HG03457 (cell line): ENCODE measurements at regions not wholly inside any gene's neighbourhood (a gene's known extent, or its start where the extent isn't known, plus 50 kb on each side); places are given as distances from the start of the nearest gene placed in this dataset.
"Not testable (repeated sequence)": the region's sequence is repeated elsewhere in the genome, so short reads cannot be mapped to it uniquely, and the experiment has no call there.

Experiments
- ATAC-seq: cut with Tn5 transposase; IDR thresholded peaks from one replicate; pipeline ENCODE4 v1.9.1; 2021; ENCODE audit warnings: moderate number of reproducible peaks; ENCODE audit not compliant: unreplicated experiment

- no peak for ATAC-seq
Measured at GRCh38 chr4:156553659-156554058, 417.9 kb downstream of the PDGFC start.

- no peak for ATAC-seq
Measured at GRCh38 chr4:156547891-156548290, 423.7 kb downstream of the PDGFC start.

- no peak for ATAC-seq
Measured at GRCh38 chr4:156547439-156547838, 424.2 kb downstream of the PDGFC start.

- ATAC-seq, result no peak
Measured at GRCh38 chr4:156545003-156545785, 426.4 kb downstream of the PDGFC start.

DNA sequence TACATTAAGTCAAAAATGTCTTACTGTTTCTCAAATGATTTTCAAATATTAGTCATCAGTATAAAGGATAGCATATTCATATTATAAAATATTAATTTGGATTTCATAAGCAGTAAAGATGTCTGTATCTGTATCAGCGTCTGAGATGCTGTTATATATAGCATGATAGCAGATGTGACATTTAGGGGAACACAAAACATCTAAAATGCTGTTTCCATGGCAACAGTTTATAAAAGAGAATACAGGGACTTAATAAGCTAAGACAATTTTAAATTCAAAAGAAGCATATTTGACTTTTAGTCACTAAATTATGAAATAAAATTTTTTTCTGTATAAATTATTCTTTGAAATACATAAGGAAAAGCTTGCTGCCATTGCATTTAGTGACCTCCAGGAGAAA, 432.2 kb downstream of the PDGFC start:
- ATAC-seq, result no peak

DNA sequence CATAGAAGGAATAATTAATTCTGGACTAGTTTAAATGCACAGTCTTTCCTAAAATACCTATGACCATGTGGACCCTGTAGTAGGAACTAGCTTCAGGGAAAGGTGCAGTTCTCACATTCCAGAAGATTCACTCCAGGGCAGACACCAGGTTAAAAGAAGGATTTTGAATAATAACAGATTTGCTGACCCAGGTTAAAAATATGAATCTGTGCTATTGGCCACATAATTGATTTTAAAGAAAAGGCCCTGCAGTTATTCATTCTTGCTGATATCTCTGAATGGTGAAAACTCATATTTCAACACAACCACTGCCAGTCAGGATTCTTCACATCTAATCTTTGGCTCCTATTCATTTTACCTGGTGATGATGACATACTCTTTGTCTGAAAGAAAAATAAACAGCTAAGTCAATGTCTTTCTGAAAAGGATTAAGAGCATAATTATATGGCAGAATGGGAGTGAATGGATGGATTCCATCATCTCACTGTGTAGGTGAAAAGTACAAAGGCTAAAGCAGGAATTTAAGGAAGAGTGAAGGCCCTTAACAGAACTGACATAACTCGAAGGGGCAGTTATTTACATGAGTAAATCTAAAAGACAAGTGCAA, 432.8 kb downstream of the PDGFC start:
- no peak for ATAC-seq

- ATAC-seq, result no peak
Measured at GRCh38 chr4:156538210-156538609, 433.4 kb downstream of the PDGFC start.

DNA sequence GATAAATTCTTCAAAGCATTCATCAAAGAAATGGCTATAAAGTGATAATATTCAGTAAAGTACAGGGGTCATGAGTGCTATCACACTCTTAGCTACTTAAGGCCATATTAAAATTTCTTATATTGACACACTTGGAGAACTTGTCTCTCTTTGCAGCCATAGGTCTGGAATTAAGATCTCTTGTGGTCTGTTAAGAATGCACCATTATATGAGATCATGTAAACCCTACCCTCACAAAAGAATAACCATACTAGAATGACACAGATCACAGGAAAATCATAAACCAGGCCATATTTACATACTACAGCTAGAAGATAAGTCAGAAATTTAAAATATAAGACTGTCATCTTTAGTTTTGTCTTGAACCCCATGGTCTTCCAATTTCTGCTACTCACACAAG, 434.3 kb downstream of the PDGFC start:
- ATAC-seq, result no peak

DNA sequence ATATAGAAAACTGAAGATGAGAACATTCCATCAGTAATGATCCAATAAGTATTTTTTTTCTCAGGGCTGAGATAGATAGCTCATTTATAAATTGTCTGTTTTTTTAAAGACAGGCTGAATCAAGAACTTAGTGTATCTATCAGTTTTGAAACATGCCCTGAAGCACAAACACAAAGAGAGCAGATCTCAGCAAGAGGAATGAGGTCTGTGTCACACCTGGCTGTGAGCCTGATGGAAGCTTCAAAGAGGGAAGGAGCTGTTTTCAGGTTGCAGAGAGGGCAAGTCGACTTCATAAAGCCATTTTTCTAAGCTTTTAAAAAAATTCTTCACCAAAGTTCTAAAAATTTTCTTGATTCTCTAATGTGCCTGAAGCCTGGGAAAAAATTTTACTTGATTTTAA, 434.9 kb downstream of the PDGFC start:
- ATAC-seq, result no peak

DNA sequence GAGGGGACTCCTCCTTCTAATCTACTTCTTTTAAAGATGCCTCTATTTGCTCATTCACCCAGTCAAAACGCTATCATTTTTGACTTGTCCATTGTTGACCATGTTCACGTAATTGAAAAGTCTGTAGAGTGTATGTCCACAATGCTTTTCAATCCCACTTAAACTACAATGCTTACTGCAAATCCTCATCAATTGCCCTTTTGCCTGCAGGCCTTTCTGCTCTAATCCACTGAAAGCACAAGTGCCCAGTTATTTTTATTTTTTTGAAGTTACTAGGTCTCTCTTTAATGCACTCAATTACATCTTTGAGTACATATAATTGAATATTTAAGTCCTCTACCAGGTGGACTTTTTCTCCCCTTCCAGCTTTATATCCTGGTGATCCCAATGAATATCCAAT, 437.4 kb downstream of the PDGFC start:
- no peak for ATAC-seq

DNA sequence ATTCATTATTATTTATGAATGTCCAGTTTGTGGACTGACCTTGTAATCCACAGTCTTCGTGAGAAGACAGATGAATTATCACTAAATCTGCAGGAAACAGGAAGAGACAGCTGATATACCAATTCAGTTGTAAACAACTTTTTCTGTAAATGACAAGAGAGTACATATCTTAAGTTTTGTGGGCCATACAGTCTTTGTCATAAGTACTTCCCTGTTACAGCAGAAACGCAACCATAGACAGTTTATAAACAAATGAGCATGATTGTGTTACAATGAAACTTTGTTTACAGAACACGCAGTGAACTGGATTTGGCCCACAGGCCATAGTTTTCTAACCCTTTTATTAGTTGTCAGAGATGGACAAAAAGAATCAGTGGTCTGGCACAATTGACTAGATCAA, 443.4 kb downstream of the PDGFC start:
- no peak for ATAC-seq

- no peak for ATAC-seq
Measured at GRCh38 chr4:156527237-156527993, 444.2 kb downstream of the PDGFC start.

DNA sequence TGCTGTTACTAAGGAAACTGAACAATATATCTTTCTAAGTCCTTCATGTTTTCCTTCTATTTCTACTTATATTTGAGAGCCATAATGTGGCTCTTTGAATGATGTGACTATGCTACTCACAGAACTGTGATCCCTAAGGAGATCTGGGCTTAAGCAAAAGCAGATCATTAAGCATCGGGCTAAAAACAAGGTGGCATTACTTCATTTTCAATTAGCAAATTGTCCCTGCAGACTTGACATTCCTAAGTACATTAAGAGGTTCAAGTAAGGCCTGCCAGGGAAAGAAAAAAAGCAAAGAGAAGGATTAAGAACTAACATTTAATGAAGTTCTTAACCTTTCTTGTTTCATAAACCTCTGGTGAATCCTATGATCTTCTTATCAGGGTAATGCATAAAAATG, 447.6 kb downstream of the PDGFC start:
- ATAC-seq, result no peak

DNA sequence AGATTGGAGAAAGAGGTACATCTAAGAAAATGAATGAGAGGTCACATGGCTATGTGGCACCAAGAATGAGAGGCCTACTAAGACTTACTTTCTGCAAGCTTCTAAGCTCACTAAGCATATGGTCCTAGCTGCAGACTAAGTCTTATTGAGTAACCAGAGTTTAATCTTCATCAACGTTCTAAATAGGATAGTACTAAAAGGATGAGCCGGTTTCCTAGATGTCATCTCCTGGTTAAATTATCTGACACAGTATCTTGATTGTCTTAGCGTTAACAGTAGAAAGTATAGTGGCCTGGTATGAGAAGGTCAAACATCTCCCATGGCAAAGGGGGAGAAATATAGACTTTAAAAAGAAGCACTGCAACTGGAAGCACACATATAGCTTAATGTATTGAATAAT, 448.1 kb downstream of the PDGFC start:
- no peak for ATAC-seq

- ATAC-seq, result no peak
Measured at GRCh38 chr4:156521631-156522030, 450.0 kb downstream of the PDGFC start.

DNA sequence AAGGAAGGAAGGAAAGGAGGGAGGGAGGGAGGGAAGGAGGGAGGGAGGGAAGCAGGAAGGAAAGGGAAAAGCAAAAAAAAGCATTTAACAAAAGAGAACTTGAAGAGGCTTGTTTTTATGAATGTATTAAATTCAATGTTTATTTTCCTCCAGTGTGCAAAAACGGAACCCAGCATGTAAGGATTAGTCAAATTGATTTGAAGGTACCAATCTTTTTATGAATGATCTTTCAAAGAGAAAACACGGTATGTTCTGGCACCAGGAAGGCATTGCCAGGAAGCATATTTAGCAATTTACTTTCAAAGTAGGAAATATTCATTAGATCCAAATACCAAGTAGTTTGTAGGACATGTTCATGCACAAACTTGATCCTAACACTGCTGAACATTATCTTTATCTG, 453.6 kb downstream of the PDGFC start:
- ATAC-seq, result no peak

- no peak for ATAC-seq
Measured at GRCh38 chr4:156517546-156517945, 454.1 kb downstream of the PDGFC start.

GRCh38 chr4:156516698-156517097, 454.9 kb downstream of the PDGFC start:
- no peak for ATAC-seq

DNA sequence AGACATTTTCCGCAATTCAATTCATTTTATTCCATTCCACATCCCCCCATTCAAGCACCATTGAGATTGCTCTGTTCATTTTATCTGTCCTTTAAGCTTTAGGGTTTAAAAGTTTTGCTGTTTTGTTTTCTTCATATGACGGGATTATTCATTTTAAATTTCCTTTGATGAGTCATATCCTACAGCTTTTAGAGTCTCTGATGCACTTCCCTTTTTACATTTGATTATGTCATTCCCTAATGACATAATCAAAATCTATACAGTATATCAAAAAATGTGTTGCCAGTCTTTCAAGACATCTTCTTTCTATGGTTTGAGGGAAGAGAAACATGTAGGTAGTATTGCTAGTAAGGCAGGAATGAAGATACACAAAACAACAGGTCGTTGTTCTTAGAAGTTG, 456.3 kb downstream of the PDGFC start:
- ATAC-seq, result no peak

DNA sequence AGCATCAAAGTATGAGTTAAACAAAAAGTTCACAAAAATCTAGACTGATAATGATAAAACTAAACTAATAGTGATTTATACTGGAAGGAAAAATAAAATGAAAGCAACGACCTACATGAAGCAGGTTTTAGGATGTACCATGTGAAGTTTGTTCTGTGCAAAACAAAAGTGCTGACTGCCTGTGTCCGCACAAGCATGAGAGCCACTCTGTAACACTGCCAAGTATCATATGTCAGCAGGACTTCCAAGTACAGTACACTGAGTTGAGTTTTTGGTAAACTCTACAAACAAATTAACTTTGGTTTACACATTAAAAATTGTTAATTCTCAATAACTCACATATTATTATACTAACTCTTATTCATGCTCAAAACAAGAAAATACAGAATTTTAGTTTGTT, 459.0 kb downstream of the PDGFC start:
- no peak for ATAC-seq

GRCh38 chr4:156509921-156510320, 461.7 kb downstream of the PDGFC start:
- ATAC-seq, result not testable (repeated sequence)

GRCh38 chr4:156505341-156505955, 466.2 kb downstream of the PDGFC start:
- no peak for ATAC-seq
